ENCODE measurements at regions not wholly inside any gene's neighbourhood (a gene's known extent, or its start where the extent isn't known, plus 50 kb on each side); places are given as distances from the start of the nearest gene placed in this dataset.

GRCh38 chr16:6114691-6115090 is 1017.1 kb upstream of the EEF2KMT start:
- Mint-ChIP-seq H3K4me1 (ENCODE audit: low read depth) (peaks cover 9% of the 10 kb centered on the region; the same call in 1 of the 2 replicates), H3K36me3 (ENCODE audit: low read depth) (no peaks in the 10 kb centered on the region), H3K27me3 (ENCODE audit: insufficient read depth) (no peaks in the 10 kb centered on the region), H3K4me3 (no peak overlapping the region), H3K9me3 (peaks cover 5% of the 10 kb centered on the region; the same call in 1 of the 2 replicates), H3K27ac (no peak overlapping the region)
- TF ChIP-seq, protein P1, sequence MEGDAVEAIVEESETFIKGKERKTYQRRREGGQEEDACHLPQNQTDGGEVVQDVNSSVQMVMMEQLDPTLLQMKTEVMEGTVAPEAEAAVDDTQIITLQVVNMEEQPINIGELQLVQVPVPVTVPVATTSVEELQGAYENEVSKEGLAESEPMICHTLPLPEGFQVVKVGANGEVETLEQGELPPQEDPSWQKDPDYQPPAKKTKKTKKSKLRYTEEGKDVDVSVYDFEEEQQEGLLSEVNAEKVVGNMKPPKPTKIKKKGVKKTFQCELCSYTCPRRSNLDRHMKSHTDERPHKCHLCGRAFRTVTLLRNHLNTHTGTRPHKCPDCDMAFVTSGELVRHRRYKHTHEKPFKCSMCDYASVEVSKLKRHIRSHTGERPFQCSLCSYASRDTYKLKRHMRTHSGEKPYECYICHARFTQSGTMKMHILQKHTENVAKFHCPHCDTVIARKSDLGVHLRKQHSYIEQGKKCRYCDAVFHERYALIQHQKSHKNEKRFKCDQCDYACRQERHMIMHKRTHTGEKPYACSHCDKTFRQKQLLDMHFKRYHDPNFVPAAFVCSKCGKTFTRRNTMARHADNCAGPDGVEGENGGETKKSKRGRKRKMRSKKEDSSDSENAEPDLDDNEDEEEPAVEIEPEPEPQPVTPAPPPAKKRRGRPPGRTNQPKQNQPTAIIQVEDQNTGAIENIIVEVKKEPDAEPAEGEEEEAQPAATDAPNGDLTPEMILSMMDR (IDR thresholded peaks at IDR 0.05), result no peak
- no peak for DNase-seq

- H3K9me3 Mint-ChIP-seq, result peaks cover 5% of the 10 kb centered on the region; the same call in 1 of the 2 replicates
- no peaks in the 10 kb centered on the region for H3K27me3 Mint-ChIP-seq (ENCODE audit: insufficient read depth)
- H3K4me3 Mint-ChIP-seq, result no peak overlapping the region
- H3K27ac Mint-ChIP-seq, result no peak overlapping the region
- peaks cover 9% of the 10 kb centered on the region; the same call in 1 of the 2 replicates for H3K4me1 Mint-ChIP-seq (ENCODE audit: low read depth)
- no peak for DNase-seq
- no peaks in the 10 kb centered on the region for H3K36me3 Mint-ChIP-seq (ENCODE audit: low read depth)
- TF ChIP-seq, protein P1 (IDR thresholded peaks at IDR 0.05), result no peak
Observed at GRCh38 chr16:6113749-6114148, 1016.2 kb upstream of the EEF2KMT start.

GRCh38 chr16:6112700-6113099 is 1015.1 kb upstream of the EEF2KMT start:
- no peak overlapping the region for H3K27ac Mint-ChIP-seq
- peaks cover 9% of the 10 kb centered on the region; the same call in 1 of the 2 replicates for H3K4me1 Mint-ChIP-seq (ENCODE audit: low read depth)

GRCh38 chr16:6111390-6111789 is 1013.8 kb upstream of the EEF2KMT start:
- Mint-ChIP-seq H3K36me3 (ENCODE audit: low read depth) (no peaks in the 10 kb centered on the region), H3K27ac (no peak overlapping the region), H3K4me3 (peak overlapping the region; percentile 5; the same call in 1 of the 2 replicates), H3K4me1 (ENCODE audit: low read depth) (peaks cover 9% of the 10 kb centered on the region; the same call in 1 of the 2 replicates), H3K27me3 (ENCODE audit: insufficient read depth) (no peaks in the 10 kb centered on the region), H3K9me3 (peaks cover 15% of the 10 kb centered on the region)
- TF ChIP-seq, protein P1 (IDR thresholded peaks at IDR 0.05), result no peak
- peak; percentile 68 for DNase-seq

More at GRCh38 chr16:6112700-6113099, 1015.1 kb upstream of the EEF2KMT start:
- Mint-ChIP-seq H3K36me3 (ENCODE audit: low read depth) (no peaks in the 10 kb centered on the region), H3K9me3 (peaks cover 5% of the 10 kb centered on the region; the same call in 1 of the 2 replicates), H3K27me3 (ENCODE audit: insufficient read depth) (no peaks in the 10 kb centered on the region), H3K4me3 (no peak overlapping the region)
- DNase-seq, result no peak
- TF ChIP-seq, protein P1 (IDR thresholded peaks at IDR 0.05), result no peak

- peaks cover 15% of the 10 kb centered on the region for H3K9me3 Mint-ChIP-seq
- DNase-seq, result no peak
- no peak overlapping the region for H3K4me3 Mint-ChIP-seq
- H3K4me1 Mint-ChIP-seq (ENCODE audit: low read depth), result peaks cover 9% of the 10 kb centered on the region; the same call in 1 of the 2 replicates
- H3K36me3 Mint-ChIP-seq (ENCODE audit: low read depth), result no peaks in the 10 kb centered on the region
- no peak overlapping the region for H3K27ac Mint-ChIP-seq
- TF ChIP-seq, protein P1 (IDR thresholded peaks at IDR 0.05), result no peak
- H3K27me3 Mint-ChIP-seq (ENCODE audit: insufficient read depth), result no peaks in the 10 kb centered on the region
Observed at GRCh38 chr16:6110346-6110745, 1012.8 kb upstream of the EEF2KMT start.
